ENCODE measurements at regions not wholly inside any gene's neighbourhood (a gene's known extent, or its start where the extent isn't known, plus 50 kb on each side); places are given as distances from the start of the nearest gene placed in this dataset.

DNA sequence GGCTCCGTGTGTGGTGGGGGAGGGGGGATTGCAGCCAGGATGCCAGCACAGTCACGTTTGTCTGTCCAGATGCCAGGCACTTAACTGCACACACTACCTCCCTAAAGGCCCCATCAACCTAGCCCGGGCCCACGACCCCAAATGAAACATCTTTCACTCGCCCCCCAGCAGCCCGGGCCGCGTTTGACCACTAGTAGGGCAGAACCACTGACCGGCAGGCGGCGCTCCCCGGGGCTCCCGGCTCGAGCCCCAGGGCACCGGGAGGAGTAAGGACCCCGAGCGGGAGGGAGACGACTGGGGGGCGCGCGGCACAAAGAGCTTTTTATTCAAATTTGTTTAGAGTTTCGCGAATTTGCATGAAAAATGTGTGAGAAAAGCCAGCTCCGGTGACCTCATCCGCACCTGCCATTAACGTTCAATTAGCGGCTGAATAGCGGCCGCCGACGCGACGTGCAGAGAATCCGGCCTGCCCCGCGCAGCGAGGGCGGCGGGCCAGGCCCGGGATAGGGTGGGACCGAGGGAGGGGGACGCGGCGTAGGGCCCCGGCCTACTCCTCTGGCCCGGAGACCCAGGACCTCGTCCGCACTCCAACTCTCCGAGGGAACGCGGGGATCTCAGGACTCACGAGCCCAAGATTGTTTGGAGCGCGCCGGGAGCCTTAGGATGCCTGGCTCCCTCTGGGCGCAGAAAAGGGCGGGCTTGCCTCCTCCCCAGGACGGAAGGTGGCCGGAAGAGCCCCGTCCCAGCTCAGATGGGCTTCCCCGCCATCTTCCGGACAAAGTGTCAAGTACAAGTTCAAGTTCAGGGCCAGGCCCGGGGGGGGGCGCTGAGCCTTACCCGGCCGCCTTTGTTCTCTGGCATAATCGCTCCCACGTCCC, 64.9 kb upstream of the POLG start:
- Histone ChIP-seq H3K4me3 (ENCODE audit: low read length in 3 of 3) (no peak overlapping the region), H3K9ac (ENCODE audit: low read length in 3 of 3) (no peak overlapping the region), H3K27ac (ENCODE audit: low read depth in 2 of 2, low read length in 2 of 2) (no peak overlapping the region), H3K36me3 (ENCODE audit: control insufficient read depth in 2 of 3, insufficient read depth in 3 of 3, low read length in 3 of 3) (no peaks in the 10 kb centered on the region), H3K9me3 (ENCODE audit: control insufficient read depth in 2 of 3, insufficient read depth in 1 of 3, low read length in 3 of 3) (no peaks in the 10 kb centered on the region), H3K4me1 (ENCODE audit: control insufficient read depth in 2 of 3, insufficient read depth in 2 of 3, low read depth in 1 of 3, low read length in 3 of 3) (no peaks in the 10 kb centered on the region), H3K27me3 (ENCODE audit: control insufficient read depth, insufficient read depth, low read length) (peaks cover 47% of the 10 kb centered on the region)
- no peak for TF ChIP-seq CTCF (IDR thresholded peaks at IDR 0.05; ENCODE audit: borderline replicate concordance, extremely low read depth, insufficient read depth)
- intact Hi-C loops (cut with DNase I) = no loop called here
- DNase-seq (no peak), FAIRE-seq (no peak)

DNA sequence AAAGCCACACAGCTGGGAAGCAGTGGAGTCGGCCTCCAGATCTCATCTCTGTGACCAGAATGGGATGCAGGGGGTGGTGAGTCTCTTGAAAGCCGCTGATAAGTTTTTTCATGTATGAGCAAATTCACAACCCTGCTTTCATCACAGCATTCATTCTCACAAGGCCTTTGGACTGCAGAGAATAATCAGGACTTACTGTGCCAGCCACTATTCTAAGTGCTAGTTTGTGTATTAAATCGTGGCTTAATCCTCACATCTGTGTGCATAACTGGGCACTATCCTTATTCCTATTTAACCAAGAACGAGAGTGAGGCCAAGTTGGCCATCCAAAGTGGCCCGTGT, 64.2 kb upstream of the POLG start:
- Histone ChIP-seq H3K9me3 (ENCODE audit: control insufficient read depth in 2 of 3, insufficient read depth in 1 of 3, low read length in 3 of 3) (no peaks in the 10 kb centered on the region), H3K4me3 (ENCODE audit: low read length in 3 of 3) (no peak overlapping the region), H3K9ac (ENCODE audit: low read length in 3 of 3) (no peak overlapping the region), H3K4me1 (ENCODE audit: control insufficient read depth in 2 of 3, insufficient read depth in 2 of 3, low read depth in 1 of 3, low read length in 3 of 3) (no peaks in the 10 kb centered on the region), H3K27me3 (ENCODE audit: control insufficient read depth, insufficient read depth, low read length) (peaks cover 41% of the 10 kb centered on the region), H3K36me3 (ENCODE audit: control insufficient read depth in 2 of 3, insufficient read depth in 3 of 3, low read length in 3 of 3) (no peaks in the 10 kb centered on the region), H3K27ac (ENCODE audit: low read depth in 2 of 2, low read length in 2 of 2) (no peak overlapping the region)
- FAIRE-seq = no peak
- intact Hi-C loops (cut with DNase I) = no loop called here
- DNase-seq = no peak
- no peak for TF ChIP-seq CTCF (IDR thresholded peaks at IDR 0.05; ENCODE audit: borderline replicate concordance, extremely low read depth, insufficient read depth)

DNA sequence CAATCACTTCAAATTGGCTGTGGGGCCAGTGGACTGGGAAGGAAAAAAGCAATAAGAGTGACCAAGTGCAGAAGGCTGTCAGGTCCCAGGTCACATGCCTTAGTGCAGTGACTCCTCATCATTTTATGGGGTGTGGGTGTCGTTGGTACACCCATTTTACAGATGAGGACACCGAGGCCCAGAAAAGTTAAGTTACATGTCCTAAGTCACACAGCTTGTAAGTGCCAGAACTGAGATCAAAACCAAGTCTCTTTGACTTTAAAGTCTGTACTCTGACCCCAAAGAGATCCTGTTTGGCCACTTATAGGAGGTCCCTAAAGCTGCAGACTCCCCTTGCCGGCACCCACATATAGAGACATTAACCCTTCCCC, 63.0 kb upstream of the POLG start:
- Histone ChIP-seq H3K4me3 (ENCODE audit: low read length in 3 of 3) (no peak overlapping the region), H3K27ac (ENCODE audit: low read depth in 2 of 2, low read length in 2 of 2) (no peak overlapping the region), H3K4me1 (ENCODE audit: control insufficient read depth in 2 of 3, insufficient read depth in 2 of 3, low read depth in 1 of 3, low read length in 3 of 3) (no peaks in the 10 kb centered on the region), H3K9ac (ENCODE audit: low read length in 3 of 3) (no peak overlapping the region), H3K36me3 (ENCODE audit: control insufficient read depth in 2 of 3, insufficient read depth in 3 of 3, low read length in 3 of 3) (no peaks in the 10 kb centered on the region), H3K27me3 (ENCODE audit: control insufficient read depth, insufficient read depth, low read length) (peaks cover 31% of the 10 kb centered on the region), H3K9me3 (ENCODE audit: control insufficient read depth in 2 of 3, insufficient read depth in 1 of 3, low read length in 3 of 3) (no peaks in the 10 kb centered on the region)
- intact Hi-C loops (cut with DNase I) = no loop called here
- DNase-seq = no peak
- TF ChIP-seq CTCF (IDR thresholded peaks at IDR 0.05; ENCODE audit: borderline replicate concordance, extremely low read depth, insufficient read depth) = no peak
- FAIRE-seq = no peak
